ENCODE measurements at regions not wholly inside any gene's neighbourhood (a gene's known extent, or its start where the extent isn't known, plus 50 kb on each side); places are given as distances from the start of the nearest gene placed in this dataset.

- no peak for DNase-seq (ENCODE audit: low read depth)
Observed at GRCh38 chr6:105816847-105817246, 269.3 kb upstream of the PRDM1 start.

GRCh38 chr6:105815661-105816555, 270.2 kb upstream of the PRDM1 start:
- DNase-seq (ENCODE audit: low read depth), result no peak

GRCh38 chr6:105814745-105815536, 271.2 kb upstream of the PRDM1 start:
- no peak for DNase-seq (ENCODE audit: low read depth)

GRCh38 chr6:105810922-105811482, 275.1 kb upstream of the PRDM1 start:
- DNase-seq (ENCODE audit: low read depth), result no peak

GRCh38 chr6:105810105-105810921, 275.8 kb upstream of the PRDM1 start:
- DNase-seq (ENCODE audit: low read depth), result peak; percentile 98

- no peak for DNase-seq (ENCODE audit: low read depth)
Observed at GRCh38 chr6:105808571-105808970, 277.6 kb upstream of the PRDM1 start.

GRCh38 chr6:105807905-105808304, 278.2 kb upstream of the PRDM1 start:
- no peak for DNase-seq (ENCODE audit: low read depth)

- no peak for DNase-seq (ENCODE audit: low read depth)
Observed at GRCh38 chr6:105806486-105806920, 279.6 kb upstream of the PRDM1 start.

- DNase-seq (ENCODE audit: low read depth), result peak; percentile 86
Observed at GRCh38 chr6:105805501-105806023, 280.6 kb upstream of the PRDM1 start.

- DNase-seq (ENCODE audit: low read depth), result peak; percentile 91
Observed at GRCh38 chr6:105804424-105804823, 281.7 kb upstream of the PRDM1 start.

- DNase-seq (ENCODE audit: low read depth), result no peak
Observed at GRCh38 chr6:105804000-105804399, 282.1 kb upstream of the PRDM1 start.

- DNase-seq (ENCODE audit: low read depth), result peak; percentile 51
Observed at GRCh38 chr6:105803442-105803841, 282.7 kb upstream of the PRDM1 start.

GRCh38 chr6:105802703-105803102, 283.4 kb upstream of the PRDM1 start:
- DNase-seq (ENCODE audit: low read depth), result no peak

GRCh38 chr6:105800871-105801270, 285.3 kb upstream of the PRDM1 start:
- DNase-seq (ENCODE audit: low read depth), result no peak

GRCh38 chr6:105800398-105800797, 285.7 kb upstream of the PRDM1 start:
- DNase-seq (ENCODE audit: low read depth), result no peak

GRCh38 chr6:105799056-105799455, 287.1 kb upstream of the PRDM1 start:
- DNase-seq (ENCODE audit: low read depth), result no peak

- DNase-seq (ENCODE audit: low read depth), result peak; percentile 84
Observed at GRCh38 chr6:105797983-105798453, 288.1 kb upstream of the PRDM1 start.

- peak; percentile 41 for DNase-seq (ENCODE audit: low read depth)
Observed at GRCh38 chr6:105797286-105797979, 288.7 kb upstream of the PRDM1 start.

GRCh38 chr6:105795913-105796517, 290.1 kb upstream of the PRDM1 start:
- DNase-seq (ENCODE audit: low read depth), result peak; percentile 72

- no peak for DNase-seq (ENCODE audit: low read depth)
Observed at GRCh38 chr6:105795366-105795765, 290.8 kb upstream of the PRDM1 start.
